ENCODE measurements at regions not wholly inside any gene's neighbourhood (a gene's known extent, or its start where the extent isn't known, plus 50 kb on each side); places are given as distances from the start of the nearest gene placed in this dataset.

DNA sequence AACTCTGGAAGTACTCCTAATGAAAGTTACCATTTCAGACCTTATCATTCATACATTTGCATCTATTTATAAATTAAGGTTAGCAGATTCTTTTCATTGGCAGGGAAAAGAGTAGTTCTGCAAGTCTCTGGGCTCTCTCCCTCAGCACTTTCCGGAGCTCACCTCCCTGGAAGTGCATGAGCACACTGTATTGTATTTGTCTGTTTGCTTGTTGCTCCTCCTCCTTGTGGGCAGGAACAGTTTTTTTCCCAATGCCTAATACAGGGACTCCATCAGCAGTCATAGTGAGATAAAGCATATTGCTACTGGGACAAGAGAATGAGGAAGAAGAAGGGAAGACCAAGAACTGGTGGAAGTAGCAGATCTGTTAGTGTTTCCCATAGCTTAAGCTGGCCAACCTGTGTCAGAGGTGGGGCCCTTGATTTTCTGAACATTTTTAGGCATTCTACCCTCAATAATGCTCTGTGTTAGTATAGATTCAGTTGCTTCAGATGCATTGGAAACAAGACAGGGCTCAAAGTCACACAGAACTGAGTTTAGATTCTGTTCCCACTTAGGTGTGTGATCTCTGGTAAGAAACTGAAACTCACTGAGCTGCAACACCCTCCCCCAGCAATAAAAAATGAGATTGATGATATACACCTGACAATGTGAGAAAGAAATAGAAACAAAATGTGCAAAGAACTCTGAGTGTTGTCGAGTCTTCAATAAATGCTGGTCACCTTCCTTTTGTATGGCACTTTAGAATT lies 407.8 kb downstream of the TUSC7 start:
- no peak for DNase-seq (ENCODE audit: low read depth in 4 of 4, low spot score in 3 of 4)

DNA sequence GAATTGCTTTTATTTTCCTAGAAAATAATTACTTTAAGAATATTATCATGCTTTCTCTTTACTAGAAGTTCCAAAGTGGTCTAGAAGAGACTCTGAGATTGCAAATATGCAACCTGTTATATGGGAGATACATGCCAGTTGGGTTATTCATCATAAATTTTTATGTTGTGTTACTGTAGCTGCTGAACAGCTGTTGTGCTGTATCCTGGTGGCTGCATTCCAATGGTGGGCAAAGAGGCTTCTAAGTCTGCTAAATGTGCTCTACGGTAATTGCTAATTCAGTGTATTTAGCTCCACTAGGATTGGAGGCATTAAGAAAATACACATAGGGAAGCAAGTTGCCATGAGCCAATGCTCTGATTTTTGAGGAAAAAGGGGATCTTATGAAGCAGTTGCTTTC lies 409.0 kb downstream of the TUSC7 start:
- DNase-seq (ENCODE audit: low read depth in 4 of 4, low spot score in 3 of 4): no peak

DNA sequence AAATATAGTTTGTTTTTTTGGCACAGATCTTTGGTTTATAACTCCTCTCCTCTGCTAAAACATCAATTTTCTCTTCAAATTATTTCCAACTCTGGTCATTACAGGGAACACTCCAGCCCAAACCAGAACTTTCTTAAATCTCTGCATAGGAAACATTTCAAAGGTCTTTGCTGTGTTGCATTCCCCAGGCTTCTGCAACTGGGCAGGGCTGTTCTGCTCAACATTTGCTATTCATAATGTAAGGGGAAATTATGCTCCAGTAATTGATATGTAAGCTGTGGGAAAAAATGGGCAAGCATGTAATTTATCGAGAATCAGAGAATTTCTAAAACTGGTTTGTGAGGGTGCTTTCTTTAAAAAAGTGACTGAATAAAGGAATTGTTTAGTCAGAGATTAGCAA lies 410.4 kb downstream of the TUSC7 start:
- DNase-seq (ENCODE audit: low read depth in 4 of 4, low spot score in 3 of 4): no peak

DNA sequence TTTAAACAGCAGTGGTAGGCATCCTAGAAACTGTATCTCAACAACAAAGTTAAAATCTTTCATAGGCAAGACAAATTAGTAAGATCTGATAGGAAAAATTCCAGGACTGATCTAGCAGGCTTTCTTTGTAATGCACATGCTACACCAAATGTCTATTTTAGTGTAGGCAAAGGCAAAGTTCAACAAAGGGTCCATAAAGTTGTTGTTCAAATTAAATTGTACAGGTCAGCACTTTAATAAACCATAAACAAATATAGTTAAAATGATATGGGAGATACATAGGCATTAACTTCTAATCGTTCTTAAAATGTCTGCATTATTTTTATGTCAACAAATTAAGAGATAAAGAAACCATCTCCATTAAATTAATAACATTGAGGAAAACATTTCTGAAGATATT lies 413.0 kb downstream of the TUSC7 start:
- DNase-seq (ENCODE audit: low read depth in 4 of 4, low spot score in 3 of 4): no peak

DNA sequence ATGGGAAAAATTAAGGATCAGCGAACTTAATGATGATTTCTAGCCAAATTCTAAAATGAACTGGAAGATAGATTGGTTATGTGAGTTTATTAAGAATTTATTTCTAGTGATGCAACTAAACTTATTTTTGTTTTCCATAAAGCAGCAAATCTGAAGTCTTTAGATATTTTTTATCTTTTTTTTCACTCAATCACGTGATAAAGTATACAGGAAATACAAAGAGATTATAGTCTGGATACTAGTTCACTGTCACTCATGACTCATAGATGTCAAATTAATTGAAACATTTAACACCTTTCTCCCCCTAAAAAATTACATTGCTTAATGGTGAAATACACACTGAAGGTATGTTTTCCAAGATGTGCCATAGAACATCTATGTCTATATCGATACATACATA lies 416.9 kb downstream of the TUSC7 start:
- no peak for DNase-seq (ENCODE audit: low read depth in 4 of 4, low spot score in 3 of 4)

DNA sequence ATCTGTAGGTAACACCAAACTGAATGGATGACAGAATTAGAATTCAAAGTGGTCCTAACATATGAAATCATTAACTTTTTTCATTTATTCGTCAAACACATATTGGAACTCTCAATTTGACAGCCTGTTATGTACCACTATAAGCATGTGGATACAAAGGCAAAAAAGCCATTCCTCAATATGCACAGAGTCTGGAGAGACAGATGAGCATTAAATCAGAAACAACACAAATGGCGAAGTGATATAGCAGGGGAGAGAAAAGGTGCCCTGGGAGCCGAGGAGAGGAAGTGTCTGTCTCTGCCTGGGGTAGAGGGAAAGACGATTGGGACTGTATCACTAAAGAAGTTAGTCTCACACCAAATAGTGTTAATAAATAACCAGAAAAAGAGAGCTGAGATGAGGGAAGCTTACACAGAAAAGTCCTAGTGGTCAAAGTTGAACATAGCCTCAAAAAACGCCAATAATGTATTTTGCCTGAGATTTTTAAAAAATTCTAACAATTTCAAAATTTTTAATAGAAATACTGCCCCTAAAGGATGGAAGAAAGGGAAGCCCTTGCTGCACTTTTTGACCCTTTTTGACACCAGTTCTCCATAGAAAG lies 417.5 kb downstream of the TUSC7 start:
- DNase-seq (ENCODE audit: low read depth in 4 of 4, low spot score in 3 of 4): no peak

DNA sequence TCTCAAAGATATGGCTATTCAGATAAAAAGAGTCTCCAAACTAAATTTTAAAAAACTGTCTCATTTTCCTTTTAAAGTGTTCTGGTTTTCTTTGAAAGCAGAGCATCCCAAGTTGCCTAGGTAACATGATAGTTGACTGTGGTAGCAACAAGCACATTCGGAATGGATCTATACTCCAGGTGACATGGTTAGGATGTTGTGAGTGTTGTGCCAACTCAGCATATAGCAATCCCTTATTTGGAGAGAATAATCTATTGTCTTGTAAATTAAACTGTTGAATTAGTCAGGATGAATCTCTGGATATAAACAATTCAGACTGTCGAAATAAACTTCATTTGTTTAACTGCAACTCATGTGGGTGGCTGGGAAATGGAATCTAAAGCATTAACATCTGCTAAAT lies 418.6 kb downstream of the TUSC7 start:
- no peak for DNase-seq (ENCODE audit: low read depth in 4 of 4, low spot score in 3 of 4)

DNA sequence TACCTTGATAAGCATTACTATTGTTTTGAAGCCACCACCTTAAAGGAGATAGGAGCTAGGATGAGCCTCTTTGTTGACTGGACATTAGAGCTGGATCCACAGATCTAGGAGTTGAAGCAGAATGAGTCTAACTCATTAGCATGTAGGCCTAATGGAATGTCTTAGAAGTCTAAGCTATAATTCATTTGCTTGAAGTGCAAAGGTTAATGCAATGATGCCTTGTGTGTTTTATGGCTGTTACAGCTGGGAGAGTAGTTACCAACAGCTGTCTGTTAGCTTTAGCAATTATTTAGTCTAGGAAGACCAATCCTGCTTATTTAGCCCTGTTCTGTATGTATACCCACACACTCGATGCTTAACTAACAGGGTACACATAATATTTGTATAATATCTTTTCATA lies 419.3 kb downstream of the TUSC7 start:
- DNase-seq (ENCODE audit: low read depth in 4 of 4, low spot score in 3 of 4): peak in 3 of 4 donors; percentile 16 to 24 (median 18)

DNA sequence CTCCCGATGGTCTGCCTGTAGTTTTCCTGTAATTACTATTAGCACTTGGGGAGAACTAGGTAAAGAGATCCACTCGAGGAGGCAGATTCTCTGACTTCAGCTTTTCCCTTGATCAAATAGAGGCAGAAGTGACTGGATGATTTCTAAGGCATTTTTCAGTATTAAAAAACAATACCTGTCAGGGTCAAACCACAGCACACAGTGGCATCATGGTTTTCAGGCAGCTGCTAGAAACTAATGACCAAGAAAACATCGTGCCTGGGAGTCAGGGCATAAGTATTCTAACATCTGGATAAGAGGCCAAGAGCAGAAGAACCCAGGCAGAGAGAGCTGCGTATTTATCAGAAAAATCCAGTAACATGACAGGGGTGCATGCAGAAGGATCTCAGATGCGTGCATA lies 419.9 kb downstream of the TUSC7 start:
- DNase-seq (ENCODE audit: low read depth in 4 of 4, low spot score in 3 of 4): no peak

DNA sequence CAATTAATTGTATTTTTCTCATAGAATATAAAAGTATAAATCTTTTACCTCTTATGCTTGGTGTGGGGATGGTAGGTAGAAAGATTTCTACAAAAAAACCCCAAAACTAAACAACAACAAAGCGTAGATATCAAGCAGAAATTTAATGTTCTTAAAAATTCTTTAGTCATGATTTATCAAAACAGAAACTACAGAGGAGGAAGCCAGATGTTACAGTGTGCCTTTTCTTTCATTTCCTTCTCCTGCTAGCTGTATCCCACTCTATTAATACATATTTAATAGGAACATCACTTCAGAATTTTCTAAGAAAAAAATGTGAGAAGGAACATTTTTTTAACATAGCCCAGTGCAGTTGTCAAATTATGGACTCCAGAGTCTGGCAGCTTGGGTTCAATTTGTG lies 420.6 kb downstream of the TUSC7 start:
- DNase-seq (ENCODE audit: low read depth in 4 of 4, low spot score in 3 of 4): no peak

DNA sequence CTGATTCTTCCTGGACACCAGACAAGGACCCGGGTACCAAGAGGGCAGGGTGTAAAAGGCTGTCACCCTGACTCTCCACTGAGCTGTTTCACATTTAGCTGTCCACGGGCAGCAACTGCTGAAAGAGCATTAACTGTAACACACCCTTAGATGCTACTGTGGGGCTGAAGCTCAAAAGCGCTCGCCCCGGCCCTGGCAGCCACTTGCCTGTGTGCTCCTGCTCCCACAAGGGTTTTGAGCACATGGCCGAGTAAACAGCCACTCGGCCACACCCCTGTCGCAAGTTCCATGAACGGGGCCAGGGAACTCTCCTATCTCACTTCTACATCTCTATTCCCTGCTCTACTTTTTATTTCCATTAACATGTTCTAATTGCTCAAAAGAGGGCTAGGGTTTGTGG lies 421.7 kb downstream of the TUSC7 start:
- DNase-seq (ENCODE audit: low read depth in 4 of 4, low spot score in 3 of 4): no peak

DNA sequence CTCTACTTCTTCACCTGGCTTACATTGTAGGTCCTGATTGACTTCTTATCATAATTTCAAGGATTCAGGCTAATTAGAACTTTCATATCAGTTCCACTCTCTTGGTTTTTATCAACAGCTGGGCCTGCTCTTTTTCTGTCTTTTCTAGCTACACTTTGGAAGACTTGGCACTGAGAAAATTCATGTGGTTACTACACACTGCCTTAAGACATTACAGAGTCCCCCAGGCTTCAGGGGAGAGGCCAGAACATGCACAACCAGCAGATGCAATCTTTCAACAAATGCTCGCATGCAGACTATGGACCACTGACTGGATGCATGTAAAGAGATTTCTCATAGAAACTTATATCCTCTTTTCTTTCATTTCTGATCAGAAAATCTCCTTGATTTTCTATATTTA lies 423.5 kb downstream of the TUSC7 start:
- peak in 1 of 4 donors; percentile 8 for DNase-seq (ENCODE audit: low read depth in 4 of 4, low spot score in 3 of 4)

DNA sequence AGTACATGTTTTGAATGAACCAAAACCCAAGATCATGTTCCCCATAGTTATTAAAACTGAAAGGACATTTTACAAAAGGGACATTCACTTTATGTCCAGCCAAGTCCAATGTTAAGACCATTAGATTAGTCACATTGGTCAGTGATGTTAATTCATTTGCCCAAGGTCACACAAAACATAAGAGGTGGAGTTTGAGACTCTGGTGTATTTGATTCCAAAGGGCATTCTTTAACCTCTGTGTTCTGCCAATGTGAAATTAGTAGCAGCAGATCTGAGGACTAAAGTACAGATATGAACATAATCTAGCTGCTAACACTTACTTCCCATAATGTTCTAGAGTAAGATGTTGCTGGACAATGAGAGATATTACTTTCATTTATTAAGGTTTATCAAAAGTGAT lies 425.6 kb downstream of the TUSC7 start:
- DNase-seq (ENCODE audit: low read depth in 4 of 4, low spot score in 3 of 4): no peak

DNA sequence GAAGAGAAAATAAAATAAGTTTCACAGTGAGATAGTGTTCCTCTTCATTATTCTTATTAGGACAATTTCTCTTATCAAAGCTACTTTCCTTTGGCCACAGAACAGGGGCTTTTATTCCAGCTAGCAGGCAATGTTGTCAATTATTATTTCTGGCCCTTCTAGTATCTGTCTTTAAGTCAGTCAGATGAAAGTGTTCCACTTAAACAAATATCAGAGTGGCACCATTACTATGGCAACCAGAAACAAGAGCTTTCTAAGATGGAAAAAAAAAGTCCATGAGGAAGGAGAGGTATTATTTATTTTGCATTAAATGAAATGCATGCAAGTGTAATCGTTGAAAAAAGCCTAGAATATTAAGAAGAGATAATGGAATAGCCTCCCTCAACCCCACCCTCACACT lies 426.4 kb downstream of the TUSC7 start:
- DNase-seq (ENCODE audit: low read depth in 4 of 4, low spot score in 3 of 4): no peak

DNA sequence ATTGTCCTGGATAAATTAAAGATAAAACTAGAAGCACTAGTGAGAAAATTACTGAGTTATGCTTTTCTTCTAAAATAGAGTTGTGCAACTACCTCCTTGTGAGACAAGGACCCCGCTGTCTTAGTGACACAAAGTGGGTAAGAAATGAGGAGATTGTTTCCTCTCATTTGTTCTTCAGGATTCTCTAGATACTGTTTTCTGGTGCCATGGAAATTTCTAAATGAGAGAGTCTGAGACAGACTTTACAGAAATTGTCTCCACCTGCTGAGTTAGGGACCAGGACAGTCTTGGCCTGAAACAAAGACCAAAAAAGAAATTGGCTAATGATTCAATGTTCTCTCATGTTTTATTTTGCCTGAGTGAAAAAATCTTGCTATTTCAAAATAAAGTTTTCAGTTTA lies 427.5 kb downstream of the TUSC7 start:
- no peak for DNase-seq (ENCODE audit: low read depth in 4 of 4, low spot score in 3 of 4)

DNA sequence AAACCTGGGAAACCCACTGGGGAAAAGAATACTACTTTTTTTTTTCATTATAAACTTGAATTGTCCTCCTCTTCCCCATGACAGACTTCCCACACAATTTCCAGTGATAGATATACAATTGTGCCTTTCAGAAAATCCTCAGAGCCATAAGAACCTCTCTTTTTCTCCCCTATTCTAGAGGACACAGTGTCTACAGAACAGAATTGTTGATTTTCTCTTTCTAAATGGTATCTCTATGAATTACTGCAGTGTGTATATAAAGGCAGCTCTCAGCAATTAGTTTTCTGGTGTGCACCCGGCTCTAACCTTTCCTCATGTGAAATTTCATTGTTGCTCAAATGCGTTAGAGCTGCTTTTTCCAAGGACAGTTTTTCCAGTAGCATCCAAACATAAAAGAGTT lies 430.1 kb downstream of the TUSC7 start:
- no peak for DNase-seq (ENCODE audit: low read depth in 4 of 4, low spot score in 3 of 4)

DNA sequence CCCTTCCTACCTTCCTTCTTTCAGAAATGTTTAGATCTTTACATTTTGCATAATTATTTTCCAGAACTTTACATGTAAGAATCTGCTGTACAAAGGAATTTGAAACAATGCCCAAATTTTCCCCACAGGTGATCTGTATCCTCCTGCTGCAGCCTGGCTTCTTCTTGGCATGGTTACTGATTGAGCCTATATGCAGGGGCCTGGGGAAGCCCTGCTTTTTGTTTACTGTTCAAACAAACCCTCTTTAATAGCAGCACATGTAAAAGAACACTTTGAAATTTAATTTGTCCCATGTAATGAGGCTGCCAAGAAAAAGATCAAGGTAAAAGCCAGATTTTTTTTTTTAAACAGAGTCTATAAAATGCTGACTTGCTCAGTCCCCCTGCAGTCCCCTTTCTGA lies 432.2 kb downstream of the TUSC7 start:
- no peak for DNase-seq (ENCODE audit: low read depth in 4 of 4, low spot score in 3 of 4)

DNA sequence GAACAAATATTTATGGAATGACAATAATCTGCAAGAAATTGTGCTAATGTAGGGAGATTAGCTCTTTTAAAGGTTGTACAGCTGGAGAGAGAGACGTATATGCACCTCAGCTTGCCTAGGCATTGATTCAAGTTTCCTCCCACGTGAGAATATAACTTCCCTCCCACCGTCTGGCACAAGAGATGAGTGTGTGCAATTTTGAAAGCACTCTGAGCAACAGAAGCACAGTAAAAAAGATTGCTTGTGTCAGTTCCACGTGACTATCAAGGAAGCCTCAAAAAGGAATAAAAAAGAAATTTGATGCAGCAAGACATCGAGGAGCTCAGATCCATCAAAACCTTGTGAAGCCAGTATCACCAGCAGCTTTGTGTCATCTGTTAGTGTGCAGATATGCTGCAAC lies 435.3 kb downstream of the TUSC7 start:
- no peak for DNase-seq (ENCODE audit: low read depth in 4 of 4, low spot score in 3 of 4)

DNA sequence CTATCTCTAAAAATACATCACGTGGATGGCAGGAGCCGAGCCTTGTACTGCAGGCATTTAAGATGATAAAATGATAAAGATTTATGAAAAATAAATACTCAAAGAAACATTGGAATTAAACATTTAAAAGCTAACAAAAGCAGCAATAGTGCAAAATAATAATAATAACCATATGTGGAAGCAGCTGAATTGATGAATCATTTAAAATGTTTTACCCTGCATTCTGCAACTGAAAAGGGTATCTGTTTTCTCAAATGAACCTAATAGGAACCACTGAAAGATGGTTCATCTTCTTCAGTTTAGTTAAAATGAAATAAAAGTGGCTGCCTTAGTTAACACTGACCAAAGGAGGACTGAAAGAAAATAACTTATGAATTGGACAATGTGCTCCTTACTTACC lies 436.1 kb downstream of the TUSC7 start:
- no peak for DNase-seq (ENCODE audit: low read depth in 4 of 4, low spot score in 3 of 4)

DNA sequence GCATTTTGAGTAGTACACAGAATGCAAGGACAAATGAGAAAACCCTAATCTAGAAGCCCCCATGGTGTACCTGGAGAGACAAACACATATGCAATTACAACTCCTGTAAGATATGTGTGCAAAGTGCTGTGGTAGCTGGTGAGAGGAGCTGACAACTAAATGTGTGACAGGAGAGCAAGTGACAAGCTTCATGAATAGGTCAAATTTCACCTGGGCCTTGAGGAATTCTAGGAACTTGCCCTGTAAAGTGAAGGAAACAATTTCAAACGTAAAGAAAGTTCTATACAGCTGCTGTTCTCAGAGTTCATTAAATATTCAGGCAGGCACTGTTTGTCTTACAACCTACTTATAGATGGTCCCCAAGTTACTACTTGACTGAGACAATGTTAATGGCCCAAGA lies 437.0 kb downstream of the TUSC7 start:
- no peak for DNase-seq (ENCODE audit: low read depth in 4 of 4, low spot score in 3 of 4)

DNA sequence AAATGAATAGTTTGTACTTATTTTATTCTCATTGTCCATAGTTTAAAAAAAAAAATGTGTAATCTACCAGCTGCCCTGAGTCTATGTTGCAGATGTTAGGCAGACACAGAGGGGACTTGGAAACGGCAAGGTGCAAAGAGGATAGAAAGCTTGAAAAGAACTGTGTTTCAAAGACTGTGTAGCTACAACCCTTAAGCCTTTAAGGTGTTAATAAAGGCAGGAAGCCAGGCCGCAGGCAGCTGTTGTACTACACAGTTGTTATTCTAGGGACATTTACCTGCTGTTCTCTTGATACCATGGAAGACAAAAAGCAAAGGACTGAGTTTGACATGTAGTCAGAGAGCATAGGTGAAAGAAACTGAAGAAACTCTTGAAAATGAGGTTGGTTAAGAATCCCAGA lies 440.0 kb downstream of the TUSC7 start:
- DNase-seq (ENCODE audit: low read depth in 4 of 4, low spot score in 3 of 4): no peak

DNA sequence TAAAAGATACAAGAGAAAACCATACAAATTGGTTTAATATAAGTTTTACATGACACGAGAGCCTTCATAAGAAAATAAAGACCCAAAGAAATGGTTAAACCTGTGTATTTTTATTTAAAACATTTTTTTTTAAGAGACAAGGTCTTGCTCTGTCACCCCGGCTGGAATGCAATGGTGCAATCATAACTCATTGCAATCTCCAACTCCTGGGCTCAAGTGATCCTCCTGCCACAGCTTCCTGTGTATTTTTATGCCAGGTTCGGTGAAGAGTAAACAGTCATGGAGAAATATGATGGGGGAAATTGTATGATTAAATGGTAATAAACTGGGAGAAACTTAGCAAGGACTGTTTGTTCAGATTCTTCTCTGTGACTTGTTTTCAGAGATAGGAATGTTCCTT lies 441.0 kb downstream of the TUSC7 start:
- DNase-seq (ENCODE audit: low read depth in 4 of 4, low spot score in 3 of 4): no peak

DNA sequence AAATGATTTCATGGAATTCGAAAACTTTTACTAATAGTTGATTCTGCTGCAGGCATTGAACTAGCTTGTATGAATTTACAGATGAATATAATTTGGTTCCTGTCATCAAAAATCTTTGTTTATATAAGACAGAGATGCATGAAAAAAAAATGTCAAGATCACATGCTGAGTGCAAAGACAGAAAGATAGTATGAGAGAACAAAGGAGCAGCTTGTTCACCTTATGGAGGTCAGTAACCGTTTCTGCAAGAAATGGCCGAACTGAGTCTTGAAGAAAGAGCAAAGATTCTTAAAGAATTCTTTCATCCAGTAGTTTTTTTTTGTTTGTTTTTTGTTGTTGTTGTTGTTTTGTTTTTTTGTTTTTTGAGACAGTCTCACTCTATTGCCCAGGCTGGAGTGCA lies 450.6 kb downstream of the TUSC7 start:
- no peak for DNase-seq (ENCODE audit: low read depth in 4 of 4, low spot score in 3 of 4)

Measured in left renal pelvis (tissue), 4 donors.